Stomach (tissue), 4 donors: ENCODE measurements at regions not wholly inside any gene's neighbourhood (a gene's known extent, or its start where the extent isn't known, plus 50 kb on each side); places are given as distances from the start of the nearest gene placed in this dataset.

Source experiments
- EP300 ChIP-seq: sonication (generic); formaldehyde crosslinking; IDR thresholded peaks from one replicate; pipeline ENCODE4 v1.6.1; 2017; ENCODE audit warnings: antibody characterized with exemption
- POLR2A ChIP-seq, 4 donors: fragments of 450-650 bp; IDR thresholded peaks; one replicate each; pipeline ENCODE4 v1.6.1; 2016; ENCODE audit warnings: antibody characterized with exemption in 4 of 4, control low read depth in 2 of 4, mild to moderate bottlenecking in 1 of 4, moderate library complexity in 1 of 4
- POLR2AphosphoS5 ChIP-seq, 3 donors: sonication (generic); formaldehyde crosslinking; IDR thresholded peaks; one replicate each; pipeline ENCODE4 v1.6.1; 2016; ENCODE audit warnings: antibody characterized with exemption in 3 of 3
- TF ChIP-seq, protein P1 (sequence below), 7 experiments: fragments of 450-650 bp in 4 of 7; fragments of 200-600 bp in 3 of 7; sonication (generic) in 3 of 7; IDR thresholded peaks; one replicate each; pipeline ENCODE4 v1.5.1; 2016 to 2019; ENCODE audit warnings: antibody characterized with exemption in 7 of 7, control low read depth in 2 of 7, mild to moderate bottlenecking in 1 of 7

DNA sequence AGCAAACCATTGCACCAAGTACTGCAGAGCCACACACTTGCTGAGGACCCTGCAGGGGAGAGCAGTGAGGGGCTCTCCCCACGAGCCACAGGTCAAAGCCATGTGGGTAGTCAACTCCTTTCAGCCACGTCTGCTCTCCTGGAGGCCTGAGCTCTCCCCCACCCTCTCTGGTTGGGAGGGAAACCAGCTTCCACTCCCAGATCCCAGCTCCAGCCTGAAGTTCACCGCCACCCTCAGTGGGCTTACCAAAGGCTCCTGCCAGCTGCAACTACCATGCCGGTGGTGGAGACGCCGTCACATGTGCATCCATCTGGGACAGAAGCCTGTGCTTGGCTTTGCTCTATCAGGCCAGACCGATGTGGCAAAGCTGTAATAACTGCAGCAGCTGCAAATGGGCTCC lies 521.5 kb upstream of the RAB6C start:
- TF ChIP-seq, protein P1, sequence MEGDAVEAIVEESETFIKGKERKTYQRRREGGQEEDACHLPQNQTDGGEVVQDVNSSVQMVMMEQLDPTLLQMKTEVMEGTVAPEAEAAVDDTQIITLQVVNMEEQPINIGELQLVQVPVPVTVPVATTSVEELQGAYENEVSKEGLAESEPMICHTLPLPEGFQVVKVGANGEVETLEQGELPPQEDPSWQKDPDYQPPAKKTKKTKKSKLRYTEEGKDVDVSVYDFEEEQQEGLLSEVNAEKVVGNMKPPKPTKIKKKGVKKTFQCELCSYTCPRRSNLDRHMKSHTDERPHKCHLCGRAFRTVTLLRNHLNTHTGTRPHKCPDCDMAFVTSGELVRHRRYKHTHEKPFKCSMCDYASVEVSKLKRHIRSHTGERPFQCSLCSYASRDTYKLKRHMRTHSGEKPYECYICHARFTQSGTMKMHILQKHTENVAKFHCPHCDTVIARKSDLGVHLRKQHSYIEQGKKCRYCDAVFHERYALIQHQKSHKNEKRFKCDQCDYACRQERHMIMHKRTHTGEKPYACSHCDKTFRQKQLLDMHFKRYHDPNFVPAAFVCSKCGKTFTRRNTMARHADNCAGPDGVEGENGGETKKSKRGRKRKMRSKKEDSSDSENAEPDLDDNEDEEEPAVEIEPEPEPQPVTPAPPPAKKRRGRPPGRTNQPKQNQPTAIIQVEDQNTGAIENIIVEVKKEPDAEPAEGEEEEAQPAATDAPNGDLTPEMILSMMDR (IDR thresholded peaks at IDR 0.05): no peak
- TF ChIP-seq POLR2A (IDR thresholded peaks at IDR 0.05): no peak
- no peak for TF ChIP-seq EP300
- no peak for TF ChIP-seq POLR2AphosphoS5 (IDR thresholded peaks at IDR 0.05)
